Panc1 (cell line): ENCODE measurements at regions not wholly inside any gene's neighbourhood (a gene's known extent, or its start where the extent isn't known, plus 50 kb on each side); places are given as distances from the start of the nearest gene placed in this dataset.

ENCODE experiments used
- ATAC-seq: fragments of 200-7000 bp; cut with Tn5 transposase; 2 replicates; pipeline ENCODE4 v1.9.1; 2020; ENCODE audit warnings: mild to moderate bottlenecking, moderate library complexity
- BruUV-seq: library from RNA; stranded (reverse); fragments of 400-500 nt; replicated peaks from 2 replicates; lab custom pipeline; 2021; lab: Mats Ljungman, UMichigan
- CTCF ChIA-PET: fragments of 300-600 bp; sonication (Branson Sonifier 250); formaldehyde crosslinking; loops from one replicate; lab custom pipeline; 2022; ENCODE audit warnings: antibody characterized with exemption; lab: Charles Lee
- POLR2A ChIA-PET: fragments of 300-600 bp; sonication (Branson Sonifier 250); formaldehyde crosslinking; loops from one replicate; lab custom pipeline; 2022; ENCODE audit warnings: antibody characterized with exemption; lab: Charles Lee
- DNase-seq: peaks from one replicate; pipeline ENCODE4 v3.0.0-alpha.2; 2010; ENCODE audit warnings: low read depth, low spot score
- H3K27ac ChIP-seq: 2 replicates; pipeline ENCODE4 v1.5.1; 2011; ENCODE audit warnings: mild to moderate bottlenecking, low read length, inconsistent platforms
- H3K27me3 ChIP-seq: fragments of 200-500 bp; sonication (Bioruptor generic); 2 replicates; pipeline ENCODE4 v1.6.0; 2014; ENCODE audit warnings: low read length, inconsistent platforms; ENCODE audit not compliant: control insufficient read depth, insufficient read depth
- H3K36me3 ChIP-seq: fragments of 200-500 bp; sonication (Bioruptor generic); 2 replicates; pipeline ENCODE4 v1.5.1; 2014; ENCODE audit warnings: inconsistent platforms, mild to moderate bottlenecking, low read length, moderate library complexity; ENCODE audit not compliant: control insufficient read depth, insufficient read depth
- H3K4me1 ChIP-seq: 2 replicates; pipeline ENCODE4 v1.5.1; 2011; ENCODE audit warnings: inconsistent platforms, mild to moderate bottlenecking, low read length, moderate library complexity; ENCODE audit not compliant: control insufficient read depth, insufficient read depth
- H3K4me3 ChIP-seq, 2 experiments: 2 replicates each; pipeline ENCODE4 v1.5.1; 2011 to 2012; ENCODE audit warnings: low read depth in 2 of 2, low read length in 2 of 2, mild to moderate bottlenecking in 2 of 2, inconsistent platforms in 1 of 2, moderate library complexity in 1 of 2
- H3K9me3 ChIP-seq: fragments of 200-500 bp; sonication (Bioruptor generic); 2 replicates; pipeline ENCODE4 v1.5.1; 2014; ENCODE audit warnings: low read depth, mild to moderate bottlenecking, inconsistent platforms, low read length, moderate library complexity; ENCODE audit not compliant: control insufficient read depth, insufficient read depth
- POLR2AphosphoS5 ChIP-seq: IDR thresholded peaks from 2 replicates; pipeline ENCODE4 v1.6.1; 2012; ENCODE audit warnings: mild to moderate bottlenecking, low read depth, low read length, moderate library complexity
- SIN3A ChIP-seq: IDR thresholded peaks from 2 replicates; pipeline ENCODE4 v1.6.1; 2012; ENCODE audit warnings: low read depth, mild to moderate bottlenecking, low read length, moderate library complexity, borderline replicate concordance; ENCODE audit not compliant: insufficient read depth
- TCF7L2 ChIP-seq: IDR thresholded peaks from 2 replicates; pipeline ENCODE4 v1.6.1; 2011; ENCODE audit warnings: mild to moderate bottlenecking, low read depth, low read length, inconsistent platforms
- in situ Hi-C: cut with HindIII; loops from 2 replicates; pipeline ENCODE4 v1.10.0; 2016; ENCODE audit warnings: low sequenced_read_pairs, low pct_unique_long_range_greater_than_20kb
- intact Hi-C: fragments of 100-400 bp; cut with micrococcal nuclease; formaldehyde crosslinking; loops from one replicate; pipeline ENCODE4 v1.10.0; 2022; ENCODE audit not compliant: unreplicated experiment
- TF ChIP-seq, protein P1 (sequence below), 2 experiments: IDR thresholded peaks; 2 replicates each; pipeline ENCODE4 v1.6.1; 2011 to 2012; ENCODE audit warnings: low read depth in 2 of 2, control low read depth in 1 of 2, low read length in 1 of 2, mild to moderate bottlenecking in 1 of 2, moderate library complexity in 1 of 2; ENCODE audit not compliant: insufficient read depth in 1 of 2
- TF ChIP-seq, protein P2 (sequence below): fragments of 450-650 bp; IDR thresholded peaks from 2 replicates; pipeline ENCODE4 v1.5.1; 2017; ENCODE audit warnings: mild to moderate bottlenecking

DNA sequence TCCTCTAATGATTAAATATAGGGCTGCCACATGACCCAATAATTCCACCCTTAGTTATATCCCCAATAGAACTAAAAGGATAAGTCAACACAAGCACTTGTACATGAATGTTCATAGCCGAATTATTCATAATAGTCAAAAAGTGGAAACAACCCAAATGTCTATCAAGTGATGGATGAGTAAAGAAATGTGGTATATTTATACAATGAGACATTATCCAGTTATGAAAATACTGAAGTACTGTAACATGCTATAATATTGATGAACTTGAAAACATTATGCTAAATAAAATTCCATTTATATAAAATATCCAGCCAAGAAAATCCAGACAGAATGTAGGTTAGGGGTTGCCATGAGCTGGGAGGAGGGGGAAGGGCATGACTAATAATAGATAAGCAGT, 436.7 kb upstream of the AADAT start:
- no peak for TF ChIP-seq TCF7L2
- TF ChIP-seq, protein P1, sequence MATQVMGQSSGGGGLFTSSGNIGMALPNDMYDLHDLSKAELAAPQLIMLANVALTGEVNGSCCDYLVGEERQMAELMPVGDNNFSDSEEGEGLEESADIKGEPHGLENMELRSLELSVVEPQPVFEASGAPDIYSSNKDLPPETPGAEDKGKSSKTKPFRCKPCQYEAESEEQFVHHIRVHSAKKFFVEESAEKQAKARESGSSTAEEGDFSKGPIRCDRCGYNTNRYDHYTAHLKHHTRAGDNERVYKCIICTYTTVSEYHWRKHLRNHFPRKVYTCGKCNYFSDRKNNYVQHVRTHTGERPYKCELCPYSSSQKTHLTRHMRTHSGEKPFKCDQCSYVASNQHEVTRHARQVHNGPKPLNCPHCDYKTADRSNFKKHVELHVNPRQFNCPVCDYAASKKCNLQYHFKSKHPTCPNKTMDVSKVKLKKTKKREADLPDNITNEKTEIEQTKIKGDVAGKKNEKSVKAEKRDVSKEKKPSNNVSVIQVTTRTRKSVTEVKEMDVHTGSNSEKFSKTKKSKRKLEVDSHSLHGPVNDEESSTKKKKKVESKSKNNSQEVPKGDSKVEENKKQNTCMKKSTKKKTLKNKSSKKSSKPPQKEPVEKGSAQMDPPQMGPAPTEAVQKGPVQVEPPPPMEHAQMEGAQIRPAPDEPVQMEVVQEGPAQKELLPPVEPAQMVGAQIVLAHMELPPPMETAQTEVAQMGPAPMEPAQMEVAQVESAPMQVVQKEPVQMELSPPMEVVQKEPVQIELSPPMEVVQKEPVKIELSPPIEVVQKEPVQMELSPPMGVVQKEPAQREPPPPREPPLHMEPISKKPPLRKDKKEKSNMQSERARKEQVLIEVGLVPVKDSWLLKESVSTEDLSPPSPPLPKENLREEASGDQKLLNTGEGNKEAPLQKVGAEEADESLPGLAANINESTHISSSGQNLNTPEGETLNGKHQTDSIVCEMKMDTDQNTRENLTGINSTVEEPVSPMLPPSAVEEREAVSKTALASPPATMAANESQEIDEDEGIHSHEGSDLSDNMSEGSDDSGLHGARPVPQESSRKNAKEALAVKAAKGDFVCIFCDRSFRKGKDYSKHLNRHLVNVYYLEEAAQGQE (IDR thresholded peaks at IDR 0.05; ENCODE audit: insufficient read depth in 1 of 2, low read depth in 2 of 2, low read length in 1 of 2) = no peak
- no peak for TF ChIP-seq POLR2AphosphoS5
- no TSS peak for BruUV-seq
- Histone ChIP-seq H3K4me3 (no peak overlapping the region), H3K9me3 (no peaks in the 10 kb centered on the region), H3K36me3 (no peaks in the 10 kb centered on the region), H3K27me3 (no peaks in the 10 kb centered on the region), H3K4me1 (no peaks in the 10 kb centered on the region), H3K27ac (no peak overlapping the region)
- CTCF ChIA-PET = interaction anchor here (0.7 kb wide), 1 partner anchor 257 kb away, joined by 4 read pairs; no protein-coding TSS in a partner anchor
- intact Hi-C loops (no loop called here), in situ Hi-C loops (no loop called here)
- DNase-seq (no peak), ATAC-seq (no peak)
- POLR2A ChIA-PET = no interaction called here

DNA sequence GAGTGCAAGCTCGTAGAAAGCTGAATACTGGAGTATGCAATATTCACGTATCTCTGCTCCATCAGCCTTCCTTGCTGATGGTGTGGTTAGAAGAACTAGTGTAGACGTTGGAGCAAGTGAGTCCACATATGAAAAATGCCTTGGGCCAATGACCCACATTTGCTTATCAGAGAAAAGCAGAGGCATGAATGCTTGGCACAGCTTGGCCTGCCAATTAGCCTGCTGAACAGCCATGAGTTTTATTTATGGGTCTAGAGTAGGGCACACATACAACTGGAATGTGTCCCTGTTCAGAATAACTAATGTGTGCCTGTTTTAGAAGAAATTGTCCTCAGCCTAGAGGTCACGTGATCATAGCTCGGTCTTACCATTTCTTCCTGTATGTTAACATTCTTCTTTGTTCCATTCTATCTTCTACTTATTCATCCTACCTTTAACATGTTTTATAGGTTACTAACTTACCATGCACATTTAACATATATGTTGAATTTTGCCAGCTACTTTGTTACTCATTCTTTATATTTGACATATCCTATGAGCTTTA, 432.7 kb upstream of the AADAT start:
- ChIA-PET CTCF (no interaction called here), POLR2A (no interaction called here)
- ATAC-seq = no peak
- H3K27ac ChIP-seq = no peak overlapping the region
- intact Hi-C loops = no loop called here
- H3K9me3 ChIP-seq = no peaks in the 10 kb centered on the region
- no peaks in the 10 kb centered on the region for H3K4me1 ChIP-seq
- no peaks in the 10 kb centered on the region for H3K36me3 ChIP-seq
- in situ Hi-C loops = no loop called here
- no peak overlapping the region for H3K4me3 ChIP-seq
- TF ChIP-seq, protein P2, sequence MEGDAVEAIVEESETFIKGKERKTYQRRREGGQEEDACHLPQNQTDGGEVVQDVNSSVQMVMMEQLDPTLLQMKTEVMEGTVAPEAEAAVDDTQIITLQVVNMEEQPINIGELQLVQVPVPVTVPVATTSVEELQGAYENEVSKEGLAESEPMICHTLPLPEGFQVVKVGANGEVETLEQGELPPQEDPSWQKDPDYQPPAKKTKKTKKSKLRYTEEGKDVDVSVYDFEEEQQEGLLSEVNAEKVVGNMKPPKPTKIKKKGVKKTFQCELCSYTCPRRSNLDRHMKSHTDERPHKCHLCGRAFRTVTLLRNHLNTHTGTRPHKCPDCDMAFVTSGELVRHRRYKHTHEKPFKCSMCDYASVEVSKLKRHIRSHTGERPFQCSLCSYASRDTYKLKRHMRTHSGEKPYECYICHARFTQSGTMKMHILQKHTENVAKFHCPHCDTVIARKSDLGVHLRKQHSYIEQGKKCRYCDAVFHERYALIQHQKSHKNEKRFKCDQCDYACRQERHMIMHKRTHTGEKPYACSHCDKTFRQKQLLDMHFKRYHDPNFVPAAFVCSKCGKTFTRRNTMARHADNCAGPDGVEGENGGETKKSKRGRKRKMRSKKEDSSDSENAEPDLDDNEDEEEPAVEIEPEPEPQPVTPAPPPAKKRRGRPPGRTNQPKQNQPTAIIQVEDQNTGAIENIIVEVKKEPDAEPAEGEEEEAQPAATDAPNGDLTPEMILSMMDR = no peak
- no peak for TF ChIP-seq SIN3A
- no TSS peak for BruUV-seq
- no peaks in the 10 kb centered on the region for H3K27me3 ChIP-seq
- no peak for DNase-seq

DNA sequence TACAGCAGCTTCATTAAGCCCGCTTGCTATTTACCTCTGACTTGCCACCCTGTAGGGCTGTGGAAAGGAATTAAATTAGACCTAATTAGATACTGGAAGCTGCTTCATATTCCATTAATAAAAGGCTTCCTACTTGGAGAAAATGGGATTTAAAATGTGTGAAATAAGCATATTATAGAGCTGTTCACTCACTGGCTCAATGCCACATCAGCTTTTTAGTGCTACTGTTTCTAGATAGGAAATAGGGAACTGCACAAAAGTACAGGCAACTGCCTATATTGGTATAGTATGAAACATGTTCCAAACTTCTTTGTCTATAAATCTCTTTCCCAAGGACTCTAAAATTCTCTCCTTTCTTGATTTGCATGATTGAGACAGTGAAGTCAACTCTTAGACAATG, 407.9 kb upstream of the AADAT start:
- intact Hi-C loops (loop anchor here (5.0 kb wide), 1 partner anchor 240 kb away; no protein-coding TSS in a partner anchor), in situ Hi-C loops (no loop called here)
- ATAC-seq (no peak), DNase-seq (no peak)
- CTCF ChIA-PET = interaction anchor here (1.3 kb wide), 1 partner anchor 238 kb away, joined by 4 read pairs; no protein-coding TSS in a partner anchor
- Histone ChIP-seq H3K4me1 (no peaks in the 10 kb centered on the region), H3K36me3 (no peaks in the 10 kb centered on the region), H3K4me3 (peak overlapping the region; percentile 36 to 48), H3K27me3 (no peaks in the 10 kb centered on the region), H3K27ac (0 out of 2 replicates have a peak overlapping the region, but pooled peaks have one; percentile 17), H3K9me3 (no peaks in the 10 kb centered on the region)
- POLR2A ChIA-PET = no interaction called here
- TF ChIP-seq, protein P1 (IDR thresholded peaks at IDR 0.05; ENCODE audit: insufficient read depth in 1 of 2, low read depth in 2 of 2, low read length in 1 of 2) = no peak
- TF ChIP-seq, protein P2 = no peak
- no peak for TF ChIP-seq SIN3A
- no peak for TF ChIP-seq TCF7L2
- TF ChIP-seq POLR2AphosphoS5 = no peak
- BruUV-seq = no TSS peak
